PC-9 (cell line): ENCODE measurements at regions not wholly inside any gene's neighbourhood (a gene's known extent, or its start where the extent isn't known, plus 50 kb on each side); places are given as distances from the start of the nearest gene placed in this dataset.

Source experiments
- CTCF ChIP-seq: fragments of 200-600 bp; sonication (generic); conservative IDR thresholded peaks from 2 replicates; pipeline ENCODE4 v1.6.1; 2017; ENCODE audit warnings: mixed run types, antibody characterized with exemption, mild to moderate bottlenecking, moderate library complexity
- EZH2 ChIP-seq: fragments of 200-600 bp; sonication (generic); IDR thresholded peaks from 2 replicates; pipeline ENCODE4 v1.8.0; 2017; ENCODE audit warnings: antibody characterized with exemption, low read depth

GRCh38 chr3:28912120-28912885 lies 368.6 kb upstream of the RBMS3 start:
- TF ChIP-seq EZH2 (no peak), CTCF (no peak)
